Colonic mucosa (tissue), 4 donors: ENCODE measurements at regions not wholly inside any gene's neighbourhood (a gene's known extent, or its start where the extent isn't known, plus 50 kb on each side); places are given as distances from the start of the nearest gene placed in this dataset.

Source experiments
- DNase-seq: peaks from one replicate; pipeline ENCODE4 v3.0.0-alpha.2; 2020
- H3K27ac ChIP-seq: fragments of 200-600 bp; one replicate; pipeline ENCODE4 v1.8.0; 2021
- H3K27me3 ChIP-seq: fragments of 200-600 bp; one replicate; pipeline ENCODE4 v1.8.0; 2021
- H3K36me3 ChIP-seq: fragments of 200-600 bp; one replicate; pipeline ENCODE4 v1.8.0; 2021
- H3K4me1 ChIP-seq: fragments of 200-600 bp; one replicate; pipeline ENCODE4 v1.8.0; 2021; ENCODE audit warnings: mild to moderate bottlenecking
- H3K4me3 ChIP-seq: fragments of 200-600 bp; one replicate; pipeline ENCODE4 v1.8.0; 2021
- H3K9ac ChIP-seq, 2 donors: one replicate each; pipeline ENCODE4 v1.7.0; 2013; ENCODE audit warnings: control low read depth in 2 of 2, low read depth in 2 of 2, low read length in 2 of 2
- H3K9me3 ChIP-seq: fragments of 200-600 bp; one replicate; pipeline ENCODE4 v1.8.0; 2021
- intact Hi-C: fragments of 100-400 bp; cut with DNase I; formaldehyde crosslinking; loops from one replicate; pipeline ENCODE4 v1.14.1; 2022
- TF ChIP-seq, protein P1 (sequence below): fragments of 200-600 bp; IDR thresholded peaks from one replicate; pipeline ENCODE4 v1.8.0; 2022; ENCODE audit warnings: antibody characterized with exemption, mild to moderate bottlenecking
- donor health status: healthy.
- donor health status: DM: no; HTN: no; CAD: no.
- donor health status: DM: no; HTN: no; CAD: no.

DNA sequence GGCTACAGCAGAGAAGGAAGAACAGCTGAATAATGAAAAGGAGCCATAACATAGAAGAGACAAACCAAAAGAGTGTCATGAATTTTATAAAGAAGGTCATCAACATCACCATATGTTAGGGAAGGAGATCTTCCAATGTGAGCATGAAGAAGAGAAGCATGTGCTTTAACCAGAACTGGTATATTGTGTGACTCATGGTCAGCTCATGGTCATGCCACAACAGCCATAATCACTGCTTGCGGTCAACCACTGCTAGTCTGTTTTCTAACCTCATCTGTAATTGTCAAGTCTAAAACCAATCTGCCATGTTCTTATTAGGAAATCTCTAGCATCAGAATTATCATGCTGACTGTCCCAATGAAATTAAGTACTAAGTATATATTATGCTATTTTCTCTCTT is 204.1 kb upstream of the VRK2 start:
- H3K4me1 ChIP-seq: no peaks in the 10 kb centered on the region
- H3K27ac ChIP-seq: no peak overlapping the region
- no peak overlapping the region for H3K4me3 ChIP-seq
- no peak for DNase-seq
- no peaks in the 10 kb centered on the region for H3K27me3 ChIP-seq
- no peaks in the 10 kb centered on the region for H3K36me3 ChIP-seq
- TF ChIP-seq, protein P1, sequence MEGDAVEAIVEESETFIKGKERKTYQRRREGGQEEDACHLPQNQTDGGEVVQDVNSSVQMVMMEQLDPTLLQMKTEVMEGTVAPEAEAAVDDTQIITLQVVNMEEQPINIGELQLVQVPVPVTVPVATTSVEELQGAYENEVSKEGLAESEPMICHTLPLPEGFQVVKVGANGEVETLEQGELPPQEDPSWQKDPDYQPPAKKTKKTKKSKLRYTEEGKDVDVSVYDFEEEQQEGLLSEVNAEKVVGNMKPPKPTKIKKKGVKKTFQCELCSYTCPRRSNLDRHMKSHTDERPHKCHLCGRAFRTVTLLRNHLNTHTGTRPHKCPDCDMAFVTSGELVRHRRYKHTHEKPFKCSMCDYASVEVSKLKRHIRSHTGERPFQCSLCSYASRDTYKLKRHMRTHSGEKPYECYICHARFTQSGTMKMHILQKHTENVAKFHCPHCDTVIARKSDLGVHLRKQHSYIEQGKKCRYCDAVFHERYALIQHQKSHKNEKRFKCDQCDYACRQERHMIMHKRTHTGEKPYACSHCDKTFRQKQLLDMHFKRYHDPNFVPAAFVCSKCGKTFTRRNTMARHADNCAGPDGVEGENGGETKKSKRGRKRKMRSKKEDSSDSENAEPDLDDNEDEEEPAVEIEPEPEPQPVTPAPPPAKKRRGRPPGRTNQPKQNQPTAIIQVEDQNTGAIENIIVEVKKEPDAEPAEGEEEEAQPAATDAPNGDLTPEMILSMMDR: no peak
- no peaks in the 10 kb centered on the region for H3K9me3 ChIP-seq
- H3K9ac ChIP-seq: no peak overlapping the region
- intact Hi-C loops: no loop called here

GRCh38 chr2:57843158-57843557 is 203.4 kb upstream of the VRK2 start:
- intact Hi-C loops: no loop called here
- no peak overlapping the region for H3K4me3 ChIP-seq
- H3K9me3 ChIP-seq: no peaks in the 10 kb centered on the region
- H3K9ac ChIP-seq: no peak overlapping the region
- TF ChIP-seq, protein P1: no peak
- no peak for DNase-seq
- H3K27me3 ChIP-seq: no peaks in the 10 kb centered on the region
- H3K4me1 ChIP-seq: no peaks in the 10 kb centered on the region
- H3K27ac ChIP-seq: no peak overlapping the region
- no peaks in the 10 kb centered on the region for H3K36me3 ChIP-seq

- Histone ChIP-seq H3K9me3 (no peaks in the 10 kb centered on the region), H3K4me1 (no peaks in the 10 kb centered on the region), H3K27me3 (no peaks in the 10 kb centered on the region), H3K9ac (no peak overlapping the region), H3K27ac (no peak overlapping the region), H3K4me3 (no peak overlapping the region), H3K36me3 (no peaks in the 10 kb centered on the region)
- intact Hi-C loops: no loop called here
- no peak for DNase-seq
- TF ChIP-seq, protein P1: no peak
Observed at GRCh38 chr2:57848723-57849122, 197.9 kb upstream of the VRK2 start.

- H3K4me1 ChIP-seq: no peaks in the 10 kb centered on the region
- H3K36me3 ChIP-seq: no peaks in the 10 kb centered on the region
- TF ChIP-seq, protein P1: no peak
- H3K27ac ChIP-seq: no peak overlapping the region
- H3K4me3 ChIP-seq: no peak overlapping the region
- H3K9ac ChIP-seq: no peak overlapping the region
- intact Hi-C loops: no loop called here
- H3K9me3 ChIP-seq: no peaks in the 10 kb centered on the region
- no peaks in the 10 kb centered on the region for H3K27me3 ChIP-seq
- no peak for DNase-seq
Observed at GRCh38 chr2:57849843-57850242, 196.8 kb upstream of the VRK2 start.

- TF ChIP-seq, protein P1: no peak
- Histone ChIP-seq H3K27me3 (no peaks in the 10 kb centered on the region), H3K4me3 (no peak overlapping the region), H3K9ac (no peak overlapping the region), H3K27ac (no peak overlapping the region), H3K4me1 (no peaks in the 10 kb centered on the region), H3K36me3 (no peaks in the 10 kb centered on the region), H3K9me3 (no peaks in the 10 kb centered on the region)
- intact Hi-C loops: no loop called here
- no peak for DNase-seq
Observed at GRCh38 chr2:57850415-57851130, 196.0 kb upstream of the VRK2 start.
